ENCODE measurements at regions not wholly inside any gene's neighbourhood (a gene's known extent, or its start where the extent isn't known, plus 50 kb on each side); places are given as distances from the start of the nearest gene placed in this dataset.

DNA sequence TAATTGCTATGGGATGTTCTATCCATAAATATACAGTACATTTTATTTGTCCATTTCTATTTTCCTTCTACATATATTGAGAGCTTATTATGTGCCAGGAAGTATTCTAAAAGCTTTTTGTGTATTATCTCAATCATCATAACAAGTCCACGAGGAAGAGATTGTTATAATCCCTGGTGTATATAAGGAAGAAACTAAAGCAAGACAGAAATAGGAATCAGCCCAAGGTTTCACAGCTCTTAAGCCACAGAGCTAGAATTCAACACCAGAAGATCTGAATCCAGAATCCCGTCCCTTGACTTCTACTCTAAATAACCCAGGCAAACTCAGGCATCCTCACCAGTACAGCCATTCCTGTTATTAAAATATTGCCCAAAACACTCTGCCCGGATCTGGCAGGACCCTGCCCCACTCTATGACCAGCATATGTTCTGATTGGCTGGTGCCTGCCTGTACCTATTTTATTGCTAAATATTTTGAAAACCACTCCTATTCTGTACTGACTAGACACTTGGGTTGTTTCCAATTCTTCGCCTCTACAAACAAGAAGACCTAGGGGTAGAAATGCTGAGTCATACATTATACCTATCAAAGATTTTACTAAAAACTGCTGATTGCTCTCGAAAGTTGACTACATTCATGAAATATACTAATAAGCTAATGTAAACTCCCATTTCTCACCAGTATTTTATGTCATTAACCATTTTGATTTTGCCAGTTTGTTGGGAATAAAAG lies 297.4 kb downstream of the ENC1 start:
- H3K9ac ChIP-seq (ENCODE audit: low read length in 2 of 2) = no peak overlapping the region
- H3K9me3 ChIP-seq (ENCODE audit: control insufficient read depth in 2 of 2, low read length in 2 of 2) = no peaks in the 10 kb centered on the region
- H3K27me3 ChIP-seq (ENCODE audit: control insufficient read depth in 1 of 2, insufficient read depth in 2 of 2, low read length in 2 of 2) = no peaks in the 10 kb centered on the region
- no peaks in the 10 kb centered on the region for H3K36me3 ChIP-seq (ENCODE audit: control insufficient read depth in 2 of 2, insufficient read depth in 2 of 2, low read length in 2 of 2)
- no peak overlapping the region for H3K4me3 ChIP-seq (ENCODE audit: low read length in 2 of 2)
- H3K4me1 ChIP-seq (ENCODE audit: control insufficient read depth, insufficient read depth, low read length) = no peaks in the 10 kb centered on the region
- no peak overlapping the region for H3K27ac ChIP-seq (ENCODE audit: low read length)

DNA sequence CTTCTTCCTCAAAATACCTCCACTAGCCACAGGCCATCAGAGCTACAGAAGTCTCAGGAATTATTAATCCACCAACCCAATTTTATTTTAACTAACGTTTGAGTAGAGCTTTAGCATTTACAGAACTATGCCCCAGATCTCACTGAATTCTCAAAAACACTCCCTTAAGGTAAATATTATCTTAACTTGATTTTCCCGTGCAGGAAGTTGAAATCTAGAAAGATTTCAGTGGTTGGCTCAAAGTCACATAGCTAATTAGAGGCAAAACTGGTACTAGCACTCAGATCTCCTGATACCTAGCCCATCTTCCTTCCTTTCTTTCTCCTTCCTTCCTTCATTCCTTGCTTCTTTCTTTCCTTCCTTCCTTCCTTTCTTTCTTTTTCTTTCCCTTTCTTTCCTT lies 298.3 kb downstream of the ENC1 start:
- H3K27ac ChIP-seq (ENCODE audit: low read length) = no peak overlapping the region

DNA sequence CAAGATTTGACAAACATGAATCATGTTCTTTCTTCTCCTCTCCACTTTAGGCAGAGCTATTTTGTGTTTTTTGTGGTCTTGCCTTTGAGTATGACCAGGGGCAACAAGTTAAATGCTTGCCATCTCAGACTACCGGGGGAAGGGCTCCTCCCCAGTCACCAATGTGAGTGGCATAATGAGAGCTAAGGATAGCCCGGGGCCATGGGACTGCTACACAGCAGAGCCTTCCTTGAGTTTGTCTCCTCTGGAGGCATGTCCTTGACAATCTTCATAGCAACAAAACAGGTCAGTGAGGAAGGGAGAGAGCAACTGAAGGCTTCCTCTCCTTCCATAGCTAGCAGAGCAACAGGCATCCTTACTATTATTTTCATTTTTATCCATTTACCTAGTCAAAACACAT lies 299.3 kb downstream of the ENC1 start:
- H3K9me3 ChIP-seq (ENCODE audit: control insufficient read depth in 2 of 2, low read length in 2 of 2) = no peaks in the 10 kb centered on the region
- H3K27ac ChIP-seq (ENCODE audit: low read length) = no peak overlapping the region
- no peaks in the 10 kb centered on the region for H3K36me3 ChIP-seq (ENCODE audit: control insufficient read depth in 2 of 2, insufficient read depth in 2 of 2, low read length in 2 of 2)

More for the DNA sequence above, 298.3 kb downstream of the ENC1 start:
- no peaks in the 10 kb centered on the region for H3K4me1 ChIP-seq (ENCODE audit: control insufficient read depth, insufficient read depth, low read length)
- H3K27me3 ChIP-seq (ENCODE audit: control insufficient read depth in 1 of 2, insufficient read depth in 2 of 2, low read length in 2 of 2) = no peaks in the 10 kb centered on the region
- H3K4me3 ChIP-seq (ENCODE audit: low read length in 2 of 2) = no peak overlapping the region
- no peak overlapping the region for H3K9ac ChIP-seq (ENCODE audit: low read length in 2 of 2)
- H3K36me3 ChIP-seq (ENCODE audit: control insufficient read depth in 2 of 2, insufficient read depth in 2 of 2, low read length in 2 of 2) = no peaks in the 10 kb centered on the region
- H3K9me3 ChIP-seq (ENCODE audit: control insufficient read depth in 2 of 2, low read length in 2 of 2) = no peaks in the 10 kb centered on the region

DNA sequence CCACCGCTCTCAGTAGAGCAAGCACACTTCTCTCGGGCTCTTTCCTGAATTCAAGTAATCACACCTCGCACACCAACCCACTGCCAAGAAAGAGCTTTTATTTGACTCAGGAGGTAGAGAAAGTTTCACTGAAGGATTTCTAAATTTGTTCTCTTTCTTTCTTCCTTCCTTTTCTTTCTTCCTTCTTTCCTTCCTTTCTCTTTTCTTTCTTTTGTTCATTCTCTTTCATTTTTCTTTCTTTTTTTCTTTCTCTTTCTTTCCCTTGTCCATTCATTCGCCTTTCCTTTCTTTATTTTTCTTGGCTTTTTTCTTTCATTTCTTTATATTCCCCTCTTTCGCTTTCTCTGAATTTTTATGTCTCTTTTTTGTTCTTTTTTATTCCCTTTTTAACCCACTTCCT lies 300.1 kb downstream of the ENC1 start:
- no peak overlapping the region for H3K9ac ChIP-seq (ENCODE audit: low read length in 2 of 2)
- H3K4me1 ChIP-seq (ENCODE audit: control insufficient read depth, insufficient read depth, low read length) = no peaks in the 10 kb centered on the region
- no peaks in the 10 kb centered on the region for H3K9me3 ChIP-seq (ENCODE audit: control insufficient read depth in 2 of 2, low read length in 2 of 2)
- no peak overlapping the region for H3K27ac ChIP-seq (ENCODE audit: low read length)
- no peaks in the 10 kb centered on the region for H3K36me3 ChIP-seq (ENCODE audit: control insufficient read depth in 2 of 2, insufficient read depth in 2 of 2, low read length in 2 of 2)
- H3K27me3 ChIP-seq (ENCODE audit: control insufficient read depth in 1 of 2, insufficient read depth in 2 of 2, low read length in 2 of 2) = no peaks in the 10 kb centered on the region
- H3K4me3 ChIP-seq (ENCODE audit: low read length in 2 of 2) = no peak overlapping the region

More for the DNA sequence above, 299.3 kb downstream of the ENC1 start:
- no peaks in the 10 kb centered on the region for H3K27me3 ChIP-seq (ENCODE audit: control insufficient read depth in 1 of 2, insufficient read depth in 2 of 2, low read length in 2 of 2)
- no peaks in the 10 kb centered on the region for H3K4me1 ChIP-seq (ENCODE audit: control insufficient read depth, insufficient read depth, low read length)
- H3K4me3 ChIP-seq (ENCODE audit: low read length in 2 of 2) = no peak overlapping the region
- H3K9ac ChIP-seq (ENCODE audit: low read length in 2 of 2) = no peak overlapping the region

DNA sequence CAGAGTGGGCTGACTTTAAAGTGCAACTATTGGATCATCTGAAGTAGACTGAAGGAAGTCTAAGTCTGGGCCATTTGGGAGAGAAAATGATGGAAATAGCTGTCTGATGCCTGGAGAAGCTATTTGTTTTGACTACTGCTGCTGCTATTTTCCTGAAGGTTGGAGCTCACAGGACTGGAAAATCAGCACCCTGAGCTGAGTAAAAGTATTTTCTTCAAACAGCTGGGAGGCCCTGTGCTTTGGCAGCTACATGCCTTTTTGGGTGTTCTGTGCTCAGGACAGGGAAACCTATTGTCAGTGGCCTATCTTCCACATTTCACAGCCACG lies 302.6 kb downstream of the ENC1 start:
- Histone ChIP-seq H3K36me3 (ENCODE audit: control insufficient read depth in 2 of 2, insufficient read depth in 2 of 2, low read length in 2 of 2) (no peaks in the 10 kb centered on the region), H3K27ac (ENCODE audit: low read length) (no peak overlapping the region), H3K4me1 (ENCODE audit: control insufficient read depth, insufficient read depth, low read length) (no peaks in the 10 kb centered on the region), H3K9ac (ENCODE audit: low read length in 2 of 2) (no peak overlapping the region), H3K4me3 (ENCODE audit: low read length in 2 of 2) (no peak overlapping the region), H3K27me3 (ENCODE audit: control insufficient read depth in 1 of 2, insufficient read depth in 2 of 2, low read length in 2 of 2) (no peaks in the 10 kb centered on the region), H3K9me3 (ENCODE audit: control insufficient read depth in 2 of 2, low read length in 2 of 2) (no peaks in the 10 kb centered on the region)

DNA sequence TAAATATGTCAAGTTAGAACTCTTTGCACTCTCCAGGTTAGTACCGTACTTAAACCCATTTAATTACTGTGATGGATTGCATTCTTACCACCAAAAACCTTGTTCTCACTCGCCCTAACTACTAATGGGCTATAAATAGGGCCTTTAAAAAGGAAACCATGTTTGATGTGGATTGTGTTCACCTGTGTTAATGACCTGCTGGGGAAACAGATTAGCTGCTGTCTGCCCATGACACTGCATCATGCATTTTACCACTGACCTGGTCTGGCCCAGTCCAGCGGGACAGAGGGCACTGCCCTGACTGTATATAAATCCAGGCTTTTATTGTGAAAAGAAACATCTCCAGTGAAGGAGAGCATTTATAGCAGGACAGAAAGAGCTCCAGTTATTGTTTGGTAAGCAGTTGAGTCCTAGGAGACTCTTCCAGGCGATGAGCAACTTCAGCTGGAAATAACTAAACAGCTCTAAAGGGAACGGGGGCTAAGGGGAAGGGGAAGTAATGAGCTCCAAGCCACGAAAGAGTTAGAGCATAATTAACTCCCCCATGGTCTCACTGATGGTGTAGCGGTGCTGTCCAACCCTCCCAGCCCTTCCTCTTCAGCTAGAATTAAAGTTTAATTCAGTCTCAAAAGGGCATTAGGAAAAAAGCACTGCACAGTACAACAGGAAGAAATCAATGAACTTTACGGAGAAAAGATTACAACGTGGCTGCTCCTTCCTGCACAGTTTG lies 303.1 kb downstream of the ENC1 start:
- Histone ChIP-seq H3K4me1 (ENCODE audit: control insufficient read depth, insufficient read depth, low read length) (no peaks in the 10 kb centered on the region), H3K4me3 (ENCODE audit: low read length in 2 of 2) (no peak overlapping the region), H3K9me3 (ENCODE audit: control insufficient read depth in 2 of 2, low read length in 2 of 2) (no peaks in the 10 kb centered on the region), H3K27me3 (ENCODE audit: control insufficient read depth in 1 of 2, insufficient read depth in 2 of 2, low read length in 2 of 2) (no peaks in the 10 kb centered on the region), H3K9ac (ENCODE audit: low read length in 2 of 2) (no peak overlapping the region), H3K27ac (ENCODE audit: low read length) (no peak overlapping the region), H3K36me3 (ENCODE audit: control insufficient read depth in 2 of 2, insufficient read depth in 2 of 2, low read length in 2 of 2) (no peaks in the 10 kb centered on the region)

DNA sequence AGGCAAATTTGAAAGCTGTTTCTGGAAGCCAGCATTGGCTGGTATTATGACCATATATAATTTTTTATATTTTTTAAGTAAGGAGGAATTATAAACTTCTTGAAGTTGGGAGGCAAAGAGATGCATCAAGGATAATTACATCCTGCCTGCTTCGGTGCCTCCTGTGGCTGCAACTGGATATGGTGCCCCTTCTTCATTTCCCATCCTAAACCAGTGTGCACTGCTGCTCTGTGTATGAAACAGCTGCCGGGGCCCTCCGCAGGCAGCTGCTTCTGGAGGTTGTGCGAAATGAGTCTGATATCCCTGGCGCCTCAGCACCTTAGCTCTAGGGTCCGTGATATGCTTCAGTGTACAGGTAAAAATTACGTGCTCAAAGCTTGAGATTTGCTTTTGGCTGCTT lies 304.2 kb downstream of the ENC1 start:
- Histone ChIP-seq H3K27me3 (ENCODE audit: control insufficient read depth in 1 of 2, insufficient read depth in 2 of 2, low read length in 2 of 2) (no peaks in the 10 kb centered on the region), H3K27ac (ENCODE audit: low read length) (no peak overlapping the region), H3K4me1 (ENCODE audit: control insufficient read depth, insufficient read depth, low read length) (no peaks in the 10 kb centered on the region), H3K9me3 (ENCODE audit: control insufficient read depth in 2 of 2, low read length in 2 of 2) (no peaks in the 10 kb centered on the region), H3K36me3 (ENCODE audit: control insufficient read depth in 2 of 2, insufficient read depth in 2 of 2, low read length in 2 of 2) (no peaks in the 10 kb centered on the region), H3K4me3 (ENCODE audit: low read length in 2 of 2) (no peak overlapping the region), H3K9ac (ENCODE audit: low read length in 2 of 2) (no peak overlapping the region)

DNA sequence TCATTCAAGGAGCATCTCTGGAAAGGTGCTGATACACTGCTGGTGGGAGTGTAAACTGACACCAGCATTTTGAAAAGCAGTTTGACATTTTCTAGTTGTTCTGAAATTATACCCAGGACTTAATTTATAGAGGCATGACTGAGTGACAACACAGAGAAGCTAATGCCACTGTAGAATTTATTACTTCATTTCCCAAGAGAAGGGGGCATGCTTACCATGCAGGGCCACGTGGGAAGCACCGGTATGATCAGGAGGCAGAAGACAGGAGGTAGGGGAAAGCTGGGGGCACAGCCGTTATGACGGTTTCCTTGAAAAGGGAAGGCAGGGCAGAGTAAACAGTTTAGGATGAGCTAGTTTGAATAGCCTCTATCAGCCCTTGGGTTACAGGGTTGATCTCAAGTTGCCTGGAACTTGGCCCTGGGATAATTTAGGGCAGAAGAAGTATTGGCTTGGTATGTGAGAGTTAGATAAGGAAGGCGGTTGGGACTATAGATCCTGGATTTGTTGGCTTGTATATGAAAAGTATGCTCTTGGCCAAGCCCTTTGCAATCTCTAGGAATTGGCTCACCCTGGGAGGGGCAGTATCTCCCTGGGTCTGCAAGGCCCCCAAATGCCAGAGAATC lies 305.7 kb downstream of the ENC1 start:
- Histone ChIP-seq H3K4me1 (ENCODE audit: control insufficient read depth, insufficient read depth, low read length) (no peaks in the 10 kb centered on the region), H3K9ac (ENCODE audit: low read length in 2 of 2) (no peak overlapping the region), H3K27me3 (ENCODE audit: control insufficient read depth in 1 of 2, insufficient read depth in 2 of 2, low read length in 2 of 2) (no peaks in the 10 kb centered on the region), H3K9me3 (ENCODE audit: control insufficient read depth in 2 of 2, low read length in 2 of 2) (no peaks in the 10 kb centered on the region), H3K36me3 (ENCODE audit: control insufficient read depth in 2 of 2, insufficient read depth in 2 of 2, low read length in 2 of 2) (no peaks in the 10 kb centered on the region), H3K4me3 (ENCODE audit: low read length in 2 of 2) (no peak overlapping the region), H3K27ac (ENCODE audit: low read length) (no peak overlapping the region)

DNA sequence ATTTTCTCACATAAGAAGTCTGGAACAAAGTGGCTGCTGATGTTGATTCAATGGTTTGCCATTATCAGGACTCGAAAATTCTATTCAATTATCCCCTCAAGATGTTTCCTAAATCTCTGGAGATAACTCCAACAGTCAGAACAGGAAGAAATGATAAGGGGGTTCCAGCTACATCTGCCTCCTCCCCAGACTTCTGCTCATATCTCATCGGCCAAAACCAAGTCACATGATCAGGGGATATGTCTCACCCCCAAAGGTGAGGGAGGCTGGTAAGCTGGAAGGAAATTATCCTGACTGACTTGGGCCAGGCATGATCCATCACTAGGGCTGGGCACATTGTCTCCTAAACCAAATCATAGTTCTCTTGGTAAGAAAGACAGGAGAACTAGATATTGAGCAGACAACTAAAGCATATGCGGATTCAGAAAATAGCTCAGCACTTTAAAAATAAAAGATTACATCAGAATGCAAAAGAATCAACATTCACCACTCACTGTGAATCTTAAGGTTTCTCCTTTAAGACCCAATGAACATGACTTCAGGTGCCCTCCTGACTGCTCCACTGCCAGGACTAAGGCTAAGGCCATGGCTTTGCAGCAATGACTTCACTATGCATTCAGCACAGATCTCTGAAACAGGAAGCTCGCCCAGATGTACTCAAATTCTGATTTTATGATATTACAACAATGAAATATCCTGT lies 306.3 kb downstream of the ENC1 start:
- H3K9ac ChIP-seq (ENCODE audit: low read length in 2 of 2) = no peak overlapping the region

DNA sequence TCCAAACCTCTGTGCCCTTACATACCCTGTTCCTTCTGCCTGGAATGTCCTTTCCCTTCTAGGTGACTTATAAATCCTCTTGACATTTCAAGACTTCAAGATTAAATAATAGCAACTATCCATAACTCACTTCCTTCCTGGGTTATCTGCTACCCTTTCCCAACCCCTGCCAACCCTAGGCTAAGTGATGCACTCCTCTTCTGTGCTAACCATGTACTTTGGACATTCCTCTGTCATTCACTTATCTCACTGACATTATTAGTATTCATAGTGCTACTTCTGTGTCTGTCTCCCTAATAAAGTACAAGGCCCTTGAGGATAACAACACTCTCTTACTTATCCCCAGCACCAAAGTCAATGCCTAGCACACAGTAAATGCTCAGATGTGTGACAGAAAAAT lies 307.1 kb downstream of the ENC1 start:
- Histone ChIP-seq H3K36me3 (ENCODE audit: control insufficient read depth in 2 of 2, insufficient read depth in 2 of 2, low read length in 2 of 2) (no peaks in the 10 kb centered on the region), H3K9me3 (ENCODE audit: control insufficient read depth in 2 of 2, low read length in 2 of 2) (no peaks in the 10 kb centered on the region), H3K27me3 (ENCODE audit: control insufficient read depth in 1 of 2, insufficient read depth in 2 of 2, low read length in 2 of 2) (no peaks in the 10 kb centered on the region), H3K27ac (ENCODE audit: low read length) (no peak overlapping the region), H3K4me3 (ENCODE audit: low read length in 2 of 2) (no peak overlapping the region), H3K9ac (ENCODE audit: low read length in 2 of 2) (no peak overlapping the region), H3K4me1 (ENCODE audit: control insufficient read depth, insufficient read depth, low read length) (no peaks in the 10 kb centered on the region)

More for the DNA sequence above, 306.3 kb downstream of the ENC1 start:
- Histone ChIP-seq H3K4me3 (ENCODE audit: low read length in 2 of 2) (no peak overlapping the region), H3K9me3 (ENCODE audit: control insufficient read depth in 2 of 2, low read length in 2 of 2) (no peaks in the 10 kb centered on the region), H3K27ac (ENCODE audit: low read length) (no peak overlapping the region), H3K27me3 (ENCODE audit: control insufficient read depth in 1 of 2, insufficient read depth in 2 of 2, low read length in 2 of 2) (no peaks in the 10 kb centered on the region), H3K4me1 (ENCODE audit: control insufficient read depth, insufficient read depth, low read length) (no peaks in the 10 kb centered on the region), H3K36me3 (ENCODE audit: control insufficient read depth in 2 of 2, insufficient read depth in 2 of 2, low read length in 2 of 2) (no peaks in the 10 kb centered on the region)
